HepG2 (cell line): ENCODE measurements at regions not wholly inside any gene's neighbourhood (a gene's known extent, or its start where the extent isn't known, plus 50 kb on each side); places are given as distances from the start of the nearest gene placed in this dataset.

Experiments used
- ATAC-seq: fragments of 200-7000 bp; cut with Tn5 transposase; 3 replicates; pipeline ENCODE4 v1.9.1; 2020; ENCODE audit warnings: mild to moderate bottlenecking, moderate library complexity
- BruUV-seq: library from RNA; stranded (reverse); fragments of 400-500 nt; replicated peaks from 2 replicates; lab custom pipeline; 2021; lab: Mats Ljungman, UMichigan
- CTCF ChIA-PET: fragments of 300-600 bp; formaldehyde crosslinking; extraction: SDS; loops from one replicate; lab custom pipeline; 2021; ENCODE audit warnings: low total read pairs, inconsistent platforms, low intra/inter-chr PET ratio; lab: Yijun Ruan, JAX
- POLR2A ChIA-PET: fragments of 350-600 bp; sonication (Branson Sonifier 250); formaldehyde crosslinking; loops from one replicate; lab custom pipeline; 2020; ENCODE audit warnings: antibody characterized with exemption, inconsistent platforms; lab: Yijun Ruan, JAX
- DNase-seq: peaks from one replicate; pipeline ENCODE4 v3.0.0-alpha.2; 2015; ENCODE audit warnings: low spot score
- FAIRE-seq: peaks from 3 replicates; lab custom pipeline; 2011; peaks lifted over from hg19 to GRCh38; lab: Jason Lieb, UNC
- H2AFZ ChIP-seq: one replicate; pipeline ENCODE4 v1.6.1; 2011; ENCODE audit warnings: low read length, inconsistent platforms
- H3K27ac ChIP-seq: fragments of 300-600 bp; 3 replicates; pipeline ENCODE4 v1.8.0; 2011; ENCODE audit warnings: mixed run types, mild to moderate bottlenecking, mixed read lengths, low read length, inconsistent platforms; ENCODE audit not compliant: insufficient read depth; ENCODE audit errors: extremely low read length
- H3K27me3 ChIP-seq, 2 experiments: fragments of 200-600 bp in 1 of 2; 2 replicates in 1 of 2; 3 replicates in 1 of 2; pipeline versions ENCODE4 v1.6.0 to v1.8.0; 2011; ENCODE audit warnings: low read length in 2 of 2, mild to moderate bottlenecking in 2 of 2, moderate library complexity in 2 of 2, inconsistent platforms in 1 of 2; ENCODE audit not compliant: insufficient read depth in 2 of 2, control insufficient read depth in 1 of 2
- H3K36me3 ChIP-seq, 2 experiments: fragments of 200-600 bp in 1 of 2; replicated peaks in 1 of 2; 2 replicates in 1 of 2; 3 replicates in 1 of 2; pipeline versions ENCODE4 v1.5.1 to v1.8.0; 2011; ENCODE audit warnings: low read length in 2 of 2, inconsistent platforms in 1 of 2; ENCODE audit not compliant: insufficient read depth in 2 of 2, control insufficient read depth in 1 of 2
- H3K4me1 ChIP-seq: 2 replicates; pipeline ENCODE4 v1.5.1; 2012; ENCODE audit warnings: low read length, inconsistent platforms; ENCODE audit not compliant: insufficient read depth
- H3K4me2 ChIP-seq: 2 replicates; pipeline ENCODE4 v1.6.0; 2011; ENCODE audit warnings: low read depth, low read length, inconsistent platforms
- H3K4me3 ChIP-seq, 3 experiments: fragments of 200-600 bp in 1 of 3; sonication (generic), shearing (Covaris generic) in 1 of 3; replicated peaks in 1 of 3; 2 replicates each; pipeline ENCODE4 v1.5.1; 2011 to 2016; ENCODE audit warnings: low read length in 3 of 3, inconsistent platforms in 2 of 3, low read depth in 2 of 3, mild to moderate bottlenecking in 2 of 3, control low read depth in 1 of 3, mixed read lengths in 1 of 3; ENCODE audit not compliant: insufficient read depth in 1 of 3
- H3K79me2 ChIP-seq: one replicate; pipeline ENCODE4 v1.6.1; 2011; ENCODE audit warnings: low read length, inconsistent platforms; ENCODE audit not compliant: insufficient read depth
- H3K9ac ChIP-seq: 2 replicates; pipeline ENCODE4 v1.6.0; 2011; ENCODE audit warnings: mild to moderate bottlenecking, low read depth, low read length, inconsistent platforms; ENCODE audit not compliant: insufficient read depth
- H3K9me3 ChIP-seq: 2 replicates; pipeline ENCODE4 v1.5.1; 2012; ENCODE audit warnings: mild to moderate bottlenecking, low read length
- H4K20me1 ChIP-seq: 2 replicates; pipeline ENCODE4 v1.6.0; 2011; ENCODE audit warnings: inconsistent platforms, mild to moderate bottlenecking, low read length, moderate library complexity; ENCODE audit not compliant: insufficient read depth
- RCOR2 ChIP-seq: IDR thresholded peaks from 2 replicates; pipeline ENCODE4 v1.6.1; 2016; ENCODE audit warnings: missing biosample characterization, missing genetic modification reagents
- SAP130 ChIP-seq: IDR thresholded peaks from 2 replicates; pipeline ENCODE4 v1.6.1; 2016; ENCODE audit warnings: low read depth
- SPEN ChIP-seq: sonication (generic); formaldehyde crosslinking; IDR thresholded peaks from 2 replicates; pipeline ENCODE4 v1.5.1; 2020; ENCODE audit warnings: low read depth, mild to moderate bottlenecking, missing genetic modification reagents
- ZBTB1 ChIP-seq: sonication (generic); formaldehyde crosslinking; IDR thresholded peaks from 2 replicates; pipeline ENCODE4 v1.4.0; 2020; ENCODE audit warnings: missing genetic modification reagents, borderline replicate concordance
- ZKSCAN5 ChIP-seq: sonication (generic); formaldehyde crosslinking; IDR thresholded peaks from 2 replicates; pipeline ENCODE4 v1.5.1; 2020; ENCODE audit warnings: mild to moderate bottlenecking, missing genetic modification reagents
- ZNF282 ChIP-seq: fragments of 450-650 bp; IDR thresholded peaks from 2 replicates; pipeline ENCODE4 v1.6.1; 2018; ENCODE audit not compliant: partially characterized antibody
- WGBS: methylation state at CpG from one replicate; pipeline ENCODE4 v1.1.6; 2017; ENCODE audit warnings: low lambda C conversion rate; 5-methylcytosine and 5-hydroxymethylcytosine counted together
- in situ Hi-C: cut with HindIII; loops from 2 replicates; pipeline ENCODE4 v1.10.0; 2017; ENCODE audit warnings: low pct_unique_long_range_greater_than_20kb; ENCODE audit not compliant: extremely low pct_ligation_motif_present
- intact Hi-C: fragments of 100-400 bp; cut with micrococcal nuclease; formaldehyde crosslinking; loops from one replicate; pipeline ENCODE4 v1.10.0; 2022; ENCODE audit not compliant: unreplicated experiment
- TF ChIP-seq, protein P1 (sequence below): sonication (generic); formaldehyde crosslinking; IDR thresholded peaks from 2 replicates; pipeline ENCODE4 v1.4.0; 2020; ENCODE audit warnings: low read depth, mild to moderate bottlenecking, missing genetic modification reagents
- TF ChIP-seq, protein P2 (sequence below): sonication (generic); formaldehyde crosslinking; IDR thresholded peaks from 2 replicates; pipeline ENCODE4 v1.9.0; 2021; ENCODE audit warnings: missing genetic modification reagents, mild to moderate bottlenecking, borderline replicate concordance

DNA sequence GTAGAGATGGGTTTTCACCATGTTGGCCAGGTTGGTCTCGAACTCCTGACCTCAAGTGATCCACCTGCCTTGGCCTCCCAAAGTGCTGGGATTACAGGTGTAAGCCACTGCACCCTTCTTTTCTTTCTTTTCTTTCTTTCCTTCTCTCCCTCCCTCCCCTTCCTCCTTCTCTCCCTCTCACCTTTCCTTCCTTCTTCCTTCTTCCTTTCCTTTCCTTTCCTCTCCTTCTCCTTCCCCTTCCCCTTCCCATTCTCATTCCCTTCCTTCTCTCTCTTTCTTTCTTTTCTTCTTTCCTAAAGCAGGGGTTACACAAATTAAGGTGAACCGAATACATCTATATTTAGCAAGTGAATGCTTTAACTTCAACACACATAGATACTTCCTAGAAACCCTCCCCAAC, 58.0 kb upstream of the URI1 start:
- no peak overlapping the region for H3K4me2 ChIP-seq
- no peaks in the 10 kb centered on the region for H3K9me3 ChIP-seq
- no peak for ATAC-seq
- BruUV-seq: no TSS peak
- no peaks in the 10 kb centered on the region for H3K36me3 ChIP-seq
- H3K4me3 ChIP-seq: no peak overlapping the region
- peaks cover 6% of the 10 kb centered on the region; the same call in 1 of the 2 replicates for H3K4me1 ChIP-seq
- H2AFZ ChIP-seq: no peak overlapping the region
- no peak for DNase-seq
- H3K27me3 ChIP-seq: peaks cover 0 to 38% of the 10 kb centered on the region in 2 experiments; a peak in 2 of 5 replicates
- H4K20me1 ChIP-seq: no peaks in the 10 kb centered on the region
- ChIA-PET CTCF (no interaction called here), POLR2A (no interaction called here)
- intact Hi-C loops (no loop called here), in situ Hi-C loops (no loop called here)
- H3K79me2 ChIP-seq: no peaks in the 10 kb centered on the region
- WGBS: 42% methylated on average over 2 of the region's 2 CpGs
- TF ChIP-seq ZBTB1 (CRISPR knock-in tag) (no peak), SPEN (CRISPR knock-in tag) (no peak), RCOR2 (CRISPR knock-in tag) (no peak), ZKSCAN5 (CRISPR knock-in tag) (no peak), ZNF282 (no peak), SAP130 (CRISPR knock-in tag) (no peak)
- TF ChIP-seq, protein P1, sequence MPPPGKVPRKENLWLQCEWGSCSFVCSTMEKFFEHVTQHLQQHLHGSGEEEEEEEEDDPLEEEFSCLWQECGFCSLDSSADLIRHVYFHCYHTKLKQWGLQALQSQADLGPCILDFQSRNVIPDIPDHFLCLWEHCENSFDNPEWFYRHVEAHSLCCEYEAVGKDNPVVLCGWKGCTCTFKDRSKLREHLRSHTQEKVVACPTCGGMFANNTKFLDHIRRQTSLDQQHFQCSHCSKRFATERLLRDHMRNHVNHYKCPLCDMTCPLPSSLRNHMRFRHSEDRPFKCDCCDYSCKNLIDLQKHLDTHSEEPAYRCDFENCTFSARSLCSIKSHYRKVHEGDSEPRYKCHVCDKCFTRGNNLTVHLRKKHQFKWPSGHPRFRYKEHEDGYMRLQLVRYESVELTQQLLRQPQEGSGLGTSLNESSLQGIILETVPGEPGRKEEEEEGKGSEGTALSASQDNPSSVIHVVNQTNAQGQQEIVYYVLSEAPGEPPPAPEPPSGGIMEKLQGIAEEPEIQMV (CRISPR knock-in tag): no peak
- TF ChIP-seq, protein P2, sequence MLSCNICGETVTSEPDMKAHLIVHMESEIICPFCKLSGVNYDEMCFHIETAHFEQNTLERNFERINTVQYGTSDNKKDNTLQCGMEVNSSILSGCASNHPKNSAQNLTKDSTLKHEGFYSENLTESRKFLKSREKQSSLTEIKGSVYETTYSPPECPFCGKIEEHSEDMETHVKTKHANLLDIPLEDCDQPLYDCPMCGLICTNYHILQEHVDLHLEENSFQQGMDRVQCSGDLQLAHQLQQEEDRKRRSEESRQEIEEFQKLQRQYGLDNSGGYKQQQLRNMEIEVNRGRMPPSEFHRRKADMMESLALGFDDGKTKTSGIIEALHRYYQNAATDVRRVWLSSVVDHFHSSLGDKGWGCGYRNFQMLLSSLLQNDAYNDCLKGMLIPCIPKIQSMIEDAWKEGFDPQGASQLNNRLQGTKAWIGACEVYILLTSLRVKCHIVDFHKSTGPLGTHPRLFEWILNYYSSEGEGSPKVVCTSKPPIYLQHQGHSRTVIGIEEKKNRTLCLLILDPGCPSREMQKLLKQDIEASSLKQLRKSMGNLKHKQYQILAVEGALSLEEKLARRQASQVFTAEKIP (CRISPR knock-in tag): no peak
- H3K27ac ChIP-seq: no peak overlapping the region
- no peak overlapping the region for H3K9ac ChIP-seq
- FAIRE-seq: no peak
